ENCODE measurements at regions not wholly inside any gene's neighbourhood (a gene's known extent, or its start where the extent isn't known, plus 50 kb on each side); places are given as distances from the start of the nearest gene placed in this dataset.

GRCh38 chr12:16136219-16136988, 141.1 kb downstream of the SLC15A5 start:
- DNase-seq, result no peak

GRCh38 chr12:16135323-16135722, 142.2 kb downstream of the SLC15A5 start:
- no peak for DNase-seq

GRCh38 chr12:16130343-16130742, 147.1 kb downstream of the SLC15A5 start:
- DNase-seq, result peak; percentile 15

GRCh38 chr12:16121953-16122352, 155.5 kb downstream of the SLC15A5 start:
- DNase-seq, result no peak

- DNase-seq, result peak; percentile 66
These were observed 157.7 kb downstream of the SLC15A5 start for GRCh38 chr12:16119618-16120415.

GRCh38 chr12:16118586-16118985, 158.9 kb downstream of the SLC15A5 start:
- DNase-seq, result no peak

GRCh38 chr12:16112612-16113560, 164.6 kb downstream of the SLC15A5 start:
- DNase-seq, result no peak

- DNase-seq, result no peak
These were observed 165.4 kb downstream of the SLC15A5 start for GRCh38 chr12:16112130-16112529.

- DNase-seq, result no peak
These were observed 166.9 kb downstream of the SLC15A5 start for GRCh38 chr12:16110596-16110995.

GRCh38 chr12:16103851-16104250, 173.6 kb downstream of the SLC15A5 start:
- DNase-seq, result no peak

- DNase-seq, result no peak
These were observed 177.3 kb downstream of the SLC15A5 start for GRCh38 chr12:16100206-16100605.

- no peak for DNase-seq
These were observed 181.1 kb downstream of the SLC15A5 start for GRCh38 chr12:16096273-16096849.

GRCh38 chr12:16095531-16096110, 181.9 kb downstream of the SLC15A5 start:
- no peak for DNase-seq

- DNase-seq, result no peak
These were observed 183.0 kb downstream of the SLC15A5 start for GRCh38 chr12:16094437-16094836.

GRCh38 chr12:16093825-16094224, 182.7 kb downstream of the DERA start:
- DNase-seq, result no peak

GRCh38 chr12:16090974-16091373, 179.8 kb downstream of the DERA start:
- DNase-seq, result no peak

GRCh38 chr12:16088421-16088820, 177.3 kb downstream of the DERA start:
- no peak for DNase-seq

Measured in NCI-H2029 (cell line).